HEK293 (cell line): ENCODE measurements at regions not wholly inside any gene's neighbourhood (a gene's known extent, or its start where the extent isn't known, plus 50 kb on each side); places are given as distances from the start of the nearest gene placed in this dataset.

Source experiments
- CTCF ChIA-PET: fragments of 350-600 bp; formaldehyde crosslinking; extraction: SDS; loops from one replicate; lab custom pipeline; 2021; ENCODE audit warnings: antibody characterized with exemption; lab: Yijun Ruan, JAX
- POLR2A ChIA-PET: fragments of 300-600 bp; formaldehyde crosslinking; extraction: SDS; loops from one replicate; lab custom pipeline; 2020; ENCODE audit warnings: antibody characterized with exemption, inconsistent platforms; lab: Yijun Ruan, JAX
- H3K27ac ChIP-seq: fragments of 200-500 bp; sonication (Bioruptor generic); 2 replicates; pipeline ENCODE4 v1.5.1; 2014; ENCODE audit warnings: low read depth, low read length, control low read depth, inconsistent platforms; ENCODE audit errors: extremely low read depth
- H3K36me3 ChIP-seq, 2 experiments: fragments of 200-500 bp in 1 of 2; sonication (Bioruptor generic) in 1 of 2; 1 replicate in 1 of 2; 2 replicates in 1 of 2; pipeline ENCODE4 v1.5.1; 2014 to 2017; ENCODE audit warnings: inconsistent platforms in 2 of 2, low read length in 2 of 2; ENCODE audit not compliant: control insufficient read depth in 2 of 2, insufficient read depth in 1 of 2
- H3K4me1 ChIP-seq: fragments of 200-500 bp; sonication (Bioruptor generic); 2 replicates; pipeline ENCODE4 v1.5.1; 2014; ENCODE audit warnings: mild to moderate bottlenecking, low read length, inconsistent platforms; ENCODE audit not compliant: control insufficient read depth, insufficient read depth
- H3K4me3 ChIP-seq: 2 replicates; pipeline ENCODE4 v1.5.1; 2011; ENCODE audit warnings: low read depth, mild to moderate bottlenecking, control low read depth, low read length, moderate library complexity
- H3K9me3 ChIP-seq: fragments of 200-500 bp; sonication (Bioruptor generic); 2 replicates; pipeline ENCODE4 v1.5.1; 2014; ENCODE audit warnings: low read depth, low read length, inconsistent platforms; ENCODE audit not compliant: control insufficient read depth, insufficient read depth
- AEBP2 ChIP-seq: fragments of 450-650 bp; formaldehyde crosslinking; IDR thresholded peaks from 2 replicates; pipeline ENCODE4 v1.5.1; 2016; ENCODE audit warnings: missing biosample characterization, missing genetic modification characterization, borderline replicate concordance
- BCL11A ChIP-seq: fragments of 450-650 bp; formaldehyde crosslinking; IDR thresholded peaks from 2 replicates; pipeline ENCODE4 v1.5.1; 2016; ENCODE audit warnings: low read depth, missing biosample characterization, missing genetic modification characterization
- KLF8 ChIP-seq: fragments of 450-650 bp; formaldehyde crosslinking; IDR thresholded peaks from 2 replicates; pipeline ENCODE4 v1.5.1; 2016; ENCODE audit warnings: missing biosample characterization, missing genetic modification characterization
- PRDM4 ChIP-seq: fragments of 450-650 bp; formaldehyde crosslinking; IDR thresholded peaks from 2 replicates; pipeline ENCODE4 v1.5.1; 2017; ENCODE audit warnings: missing biosample characterization, missing genetic modification characterization
- SALL2 ChIP-seq: fragments of 450-650 bp; formaldehyde crosslinking; IDR thresholded peaks from 2 replicates; pipeline ENCODE4 v1.5.0; 2017; ENCODE audit warnings: missing biosample characterization, mild to moderate bottlenecking, missing genetic modification characterization, borderline replicate concordance
- SP7 ChIP-seq: fragments of 450-650 bp; formaldehyde crosslinking; IDR thresholded peaks from 2 replicates; pipeline ENCODE4 v1.5.1; 2016; ENCODE audit warnings: missing biosample characterization, missing genetic modification characterization
- TSHZ1 ChIP-seq: fragments of 450-650 bp; formaldehyde crosslinking; IDR thresholded peaks from 2 replicates; pipeline ENCODE4 v1.5.1; 2016; ENCODE audit warnings: missing biosample characterization, missing genetic modification characterization, borderline replicate concordance
- ZFP37 ChIP-seq: fragments of 450-650 bp; formaldehyde crosslinking; IDR thresholded peaks from 2 replicates; pipeline ENCODE4 v1.5.1; 2016; ENCODE audit warnings: missing biosample characterization, missing genetic modification characterization
- ZNF146 ChIP-seq: fragments of 450-650 bp; formaldehyde crosslinking; IDR thresholded peaks from 2 replicates; pipeline ENCODE4 v1.5.1; 2016; ENCODE audit warnings: missing biosample characterization, missing genetic modification characterization
- ZNF184 ChIP-seq: fragments of 450-650 bp; IDR thresholded peaks from 2 replicates; pipeline ENCODE4 v1.5.1; 2018; ENCODE audit warnings: missing biosample characterization, mild to moderate bottlenecking, missing genetic modification characterization
- ZNF223 ChIP-seq: fragments of 450-650 bp; formaldehyde crosslinking; IDR thresholded peaks from 2 replicates; pipeline ENCODE4 v1.5.1; 2016; ENCODE audit warnings: missing biosample characterization, missing genetic modification characterization
- ZNF280D ChIP-seq: fragments of 450-650 bp; formaldehyde crosslinking; IDR thresholded peaks from 2 replicates; pipeline ENCODE4 v1.5.1; 2016; ENCODE audit warnings: missing biosample characterization, missing genetic modification characterization
- ZNF302 ChIP-seq: fragments of 450-650 bp; formaldehyde crosslinking; IDR thresholded peaks from 2 replicates; pipeline ENCODE4 v1.5.1; 2016; ENCODE audit warnings: missing biosample characterization, missing genetic modification characterization, low read depth
- ZNF501 ChIP-seq: fragments of 450-650 bp; formaldehyde crosslinking; IDR thresholded peaks from 2 replicates; pipeline ENCODE4 v1.5.1; 2016; ENCODE audit warnings: missing biosample characterization, missing genetic modification characterization
- ZNF549 ChIP-seq: fragments of 450-650 bp; IDR thresholded peaks from 2 replicates; pipeline ENCODE4 v1.5.1; 2018; ENCODE audit warnings: missing biosample characterization, missing genetic modification characterization, mild to moderate bottlenecking, inconsistent platforms, moderate library complexity
- ZNF561 ChIP-seq: fragments of 450-650 bp; IDR thresholded peaks from 2 replicates; pipeline ENCODE4 v1.5.1; 2018; ENCODE audit warnings: missing biosample characterization, missing genetic modification characterization, borderline replicate concordance
- ZNF600 ChIP-seq: fragments of 450-650 bp; formaldehyde crosslinking; IDR thresholded peaks from 2 replicates; pipeline ENCODE4 v1.5.1; 2016; ENCODE audit warnings: missing biosample characterization, missing genetic modification characterization
- ZNF785 ChIP-seq: fragments of 450-650 bp; formaldehyde crosslinking; IDR thresholded peaks from 2 replicates; pipeline ENCODE4 v1.5.1; 2016; ENCODE audit warnings: missing biosample characterization, missing genetic modification characterization
- ZNF792 ChIP-seq: fragments of 450-650 bp; formaldehyde crosslinking; IDR thresholded peaks from 2 replicates; pipeline ENCODE4 v1.5.1; 2016; ENCODE audit warnings: missing biosample characterization, missing genetic modification characterization
- TF ChIP-seq, protein P1 (sequence below): fragments of 450-650 bp; formaldehyde crosslinking; IDR thresholded peaks from 2 replicates; pipeline ENCODE4 v1.5.1; 2016; ENCODE audit warnings: missing biosample characterization, missing genetic modification characterization
- TF ChIP-seq, protein P2 (sequence below): fragments of 450-650 bp; formaldehyde crosslinking; IDR thresholded peaks from 2 replicates; pipeline ENCODE4 v1.5.1; 2016; ENCODE audit warnings: missing biosample characterization, missing genetic modification characterization

- 0 out of 2 replicates have a peak, but pooled peaks cover 3% of the 10 kb centered on the region for H3K4me1 ChIP-seq
- no peak overlapping the region for H3K27ac ChIP-seq
- TF ChIP-seq ZNF561: no peak
- TF ChIP-seq SALL2 (tag by site-specific recombination): no peak
- TF ChIP-seq ZNF223 (tag by site-specific recombination): no peak
- TF ChIP-seq ZFP37 (tag by site-specific recombination): no peak
- no peak for TF ChIP-seq ZNF600
- TF ChIP-seq ZNF146 (tag by site-specific recombination): no peak
- TF ChIP-seq PRDM4 (tag by site-specific recombination): no peak
- TF ChIP-seq ZNF280D (tag by site-specific recombination): no peak
- no peaks in the 10 kb centered on the region for H3K36me3 ChIP-seq
- ChIA-PET CTCF (no interaction called here), POLR2A (no interaction called here)
- H3K4me3 ChIP-seq: no peak overlapping the region
- no peaks in the 10 kb centered on the region for H3K9me3 ChIP-seq
Measured at GRCh38 chr3:117788506-117788905, 1078.9 kb downstream of the TUSC7 start.

DNA sequence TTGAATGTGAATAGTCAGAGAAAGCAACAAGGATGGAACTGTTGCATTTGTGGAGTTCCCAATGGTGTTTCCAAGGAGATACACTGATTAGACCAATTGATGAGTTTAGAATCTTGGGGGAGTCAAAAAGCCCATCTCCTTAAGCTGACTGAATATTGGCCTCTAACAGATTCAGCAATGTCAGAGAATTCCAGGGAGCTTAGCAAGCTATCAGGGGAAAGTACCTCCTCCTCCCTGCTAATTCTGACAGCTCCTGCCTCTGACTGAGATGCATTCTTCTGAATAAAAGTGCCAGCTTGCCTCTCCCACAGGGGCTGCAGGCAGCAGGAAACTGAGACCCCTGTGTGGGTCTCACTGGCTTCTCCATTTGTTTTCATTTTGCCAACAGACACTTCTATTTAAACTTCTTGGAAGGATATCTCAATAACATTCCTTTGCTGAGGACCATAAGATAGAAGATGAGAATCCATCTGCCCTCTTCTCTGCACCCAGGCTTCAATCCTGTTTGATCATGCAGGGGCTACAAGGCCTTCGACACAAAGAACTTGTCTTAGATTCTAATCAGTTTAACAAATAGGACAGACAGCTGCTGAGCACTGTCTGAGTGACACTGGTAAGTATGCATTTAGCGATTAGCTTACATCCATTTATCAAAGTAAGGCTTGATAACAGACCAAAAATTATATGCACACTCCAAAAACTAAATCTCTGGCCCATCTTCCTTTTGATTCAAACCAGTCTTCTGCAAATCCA lies 1080.8 kb downstream of the TUSC7 start:
- CTCF ChIA-PET: interaction anchor here (0.6 kb wide), 1 partner anchor 37 kb away, joined by 4 read pairs; no protein-coding TSS in a partner anchor
- 0 out of 2 replicates have a peak, but pooled peaks cover 3% of the 10 kb centered on the region for H3K4me1 ChIP-seq
- no peak for TF ChIP-seq ZNF302 (tag by site-specific recombination)
- TF ChIP-seq AEBP2 (tag by site-specific recombination): no peak
- TF ChIP-seq SP7: no peak
- no peak for TF ChIP-seq BCL11A (tag by site-specific recombination)
- no peak for TF ChIP-seq ZNF184 (tag by site-specific recombination)
- TF ChIP-seq ZNF549: no peak
- TF ChIP-seq, protein P1, sequence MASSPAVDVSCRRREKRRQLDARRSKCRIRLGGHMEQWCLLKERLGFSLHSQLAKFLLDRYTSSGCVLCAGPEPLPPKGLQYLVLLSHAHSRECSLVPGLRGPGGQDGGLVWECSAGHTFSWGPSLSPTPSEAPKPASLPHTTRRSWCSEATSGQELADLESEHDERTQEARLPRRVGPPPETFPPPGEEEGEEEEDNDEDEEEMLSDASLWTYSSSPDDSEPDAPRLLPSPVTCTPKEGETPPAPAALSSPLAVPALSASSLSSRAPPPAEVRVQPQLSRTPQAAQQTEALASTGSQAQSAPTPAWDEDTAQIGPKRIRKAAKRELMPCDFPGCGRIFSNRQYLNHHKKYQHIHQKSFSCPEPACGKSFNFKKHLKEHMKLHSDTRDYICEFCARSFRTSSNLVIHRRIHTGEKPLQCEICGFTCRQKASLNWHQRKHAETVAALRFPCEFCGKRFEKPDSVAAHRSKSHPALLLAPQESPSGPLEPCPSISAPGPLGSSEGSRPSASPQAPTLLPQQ (tag by site-specific recombination): no peak
- TF ChIP-seq, protein P2, sequence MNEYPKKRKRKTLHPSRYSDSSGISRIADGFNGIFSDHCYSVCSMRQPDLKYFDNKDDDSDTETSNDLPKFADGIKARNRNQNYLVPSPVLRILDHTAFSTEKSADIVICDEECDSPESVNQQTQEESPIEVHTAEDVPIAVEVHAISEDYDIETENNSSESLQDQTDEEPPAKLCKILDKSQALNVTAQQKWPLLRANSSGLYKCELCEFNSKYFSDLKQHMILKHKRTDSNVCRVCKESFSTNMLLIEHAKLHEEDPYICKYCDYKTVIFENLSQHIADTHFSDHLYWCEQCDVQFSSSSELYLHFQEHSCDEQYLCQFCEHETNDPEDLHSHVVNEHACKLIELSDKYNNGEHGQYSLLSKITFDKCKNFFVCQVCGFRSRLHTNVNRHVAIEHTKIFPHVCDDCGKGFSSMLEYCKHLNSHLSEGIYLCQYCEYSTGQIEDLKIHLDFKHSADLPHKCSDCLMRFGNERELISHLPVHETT (tag by site-specific recombination): no peak
- TF ChIP-seq TSHZ1: no peak
- no peak for TF ChIP-seq KLF8 (tag by site-specific recombination)
- no peak for TF ChIP-seq ZNF501 (tag by site-specific recombination)
- no peak for TF ChIP-seq ZNF785 (tag by site-specific recombination)
- no peak for TF ChIP-seq ZNF792 (tag by site-specific recombination)
- POLR2A ChIA-PET: no interaction called here
- H3K4me3 ChIP-seq: no peak overlapping the region
- H3K9me3 ChIP-seq: no peaks in the 10 kb centered on the region
- no peaks in the 10 kb centered on the region for H3K36me3 ChIP-seq
- no peak overlapping the region for H3K27ac ChIP-seq
